Esophagus muscularis mucosa (tissue), 3 donors: ENCODE measurements at regions not wholly inside any gene's neighbourhood (a gene's known extent, or its start where the extent isn't known, plus 50 kb on each side); places are given as distances from the start of the nearest gene placed in this dataset.

Source experiments
- CTCF ChIP-seq, 3 experiments: fragments of 200-600 bp in 2 of 3; fragments of 450-650 bp in 1 of 3; sonication (generic) in 2 of 3; IDR thresholded peaks; one replicate each; pipeline ENCODE4 v1.5.1; 2017 to 2019; ENCODE audit warnings: antibody characterized with exemption in 3 of 3, mild to moderate bottlenecking in 2 of 3, moderate library complexity in 1 of 3
- POLR2AphosphoS5 ChIP-seq, 2 donors: sonication (generic); formaldehyde crosslinking; IDR thresholded peaks; one replicate each; pipeline ENCODE4 v1.6.1; 2017; ENCODE audit warnings: antibody characterized with exemption in 2 of 2

- TF ChIP-seq POLR2AphosphoS5 (IDR thresholded peaks at IDR 0.05) (no peak), CTCF (IDR thresholded peaks at IDR 0.05) (no peak)
These were observed 726.0 kb downstream of the KCNJ3 start for GRCh38 chr2:155424518-155424917.
